ENCODE measurements at regions not wholly inside any gene's neighbourhood (a gene's known extent, or its start where the extent isn't known, plus 50 kb on each side); places are given as distances from the start of the nearest gene placed in this dataset.
"Not testable (repeated sequence)": the region's sequence is repeated elsewhere in the genome, so short reads cannot be mapped to it uniquely, and the experiment has no call there.

DNA sequence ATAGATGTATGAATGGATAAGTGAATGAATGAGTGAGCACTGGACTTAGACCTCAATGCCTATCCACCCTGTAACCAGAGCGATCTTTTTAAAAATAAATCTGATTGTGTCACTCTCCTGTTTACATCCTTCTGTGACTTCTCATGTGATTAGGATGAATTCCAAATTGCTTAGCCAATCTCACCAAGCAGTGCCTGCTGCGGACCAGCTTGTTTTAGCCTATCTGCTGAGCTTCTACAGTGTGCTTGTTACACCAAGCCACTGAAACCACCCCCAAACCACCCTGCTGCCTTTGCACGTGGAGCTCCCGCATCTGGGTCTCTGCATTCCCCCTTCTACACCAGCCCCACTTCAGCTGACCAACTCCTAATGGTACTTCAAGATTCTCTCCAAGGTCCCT, 265.4 kb downstream of the EN1 start:
- peaks cover 29% of the 10 kb centered on the region for H3K4me1 Mint-ChIP-seq
- no peaks in the 10 kb centered on the region for H3K36me3 Mint-ChIP-seq
- H3K9me3 Mint-ChIP-seq = no peaks in the 10 kb centered on the region
- H3K27ac Mint-ChIP-seq = no peak overlapping the region
- DNase-seq (ENCODE audit: low spot score in 2 of 2, unreplicated experiment in 2 of 2) = no peak
- TF ChIP-seq CTCF (IDR thresholded peaks at IDR 0.05; ENCODE audit: unreplicated experiment) = no peak
- H3K27me3 Mint-ChIP-seq (ENCODE audit: low read depth) = peaks cover 75% of the 10 kb centered on the region
- H3K4me3 Mint-ChIP-seq = no peak overlapping the region

DNA sequence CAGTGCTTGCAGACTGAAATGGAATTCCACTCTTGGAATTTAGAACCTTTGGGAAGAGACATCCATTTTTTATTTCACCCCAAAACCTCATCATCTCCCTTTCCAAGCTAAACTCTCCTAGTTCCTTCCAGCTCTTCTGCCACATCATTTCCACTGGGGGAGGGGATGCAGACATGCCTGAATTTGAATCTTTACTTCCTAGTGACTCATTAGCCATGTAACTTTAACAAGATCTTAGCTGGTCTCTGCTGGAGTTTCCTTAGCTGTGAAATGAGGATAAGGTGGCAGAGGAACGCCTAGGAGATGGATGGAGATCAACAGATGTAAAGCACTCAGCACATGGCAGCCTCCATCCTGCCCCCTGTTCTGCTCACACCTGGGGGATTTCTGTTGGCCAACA, 266.8 kb downstream of the EN1 start:
- peaks cover 43% of the 10 kb centered on the region for H3K4me1 Mint-ChIP-seq
- no peaks in the 10 kb centered on the region for H3K36me3 Mint-ChIP-seq
- no peak overlapping the region for H3K27ac Mint-ChIP-seq
- peaks cover 65% of the 10 kb centered on the region for H3K27me3 Mint-ChIP-seq (ENCODE audit: low read depth)
- no peaks in the 10 kb centered on the region for H3K9me3 Mint-ChIP-seq
- TF ChIP-seq CTCF (IDR thresholded peaks at IDR 0.05; ENCODE audit: unreplicated experiment) = no peak
- DNase-seq (ENCODE audit: low spot score in 2 of 2, unreplicated experiment in 2 of 2) = no peak
- H3K4me3 Mint-ChIP-seq = no peak overlapping the region

- Mint-ChIP-seq H3K9me3 (no peaks in the 10 kb centered on the region), H3K36me3 (no peaks in the 10 kb centered on the region), H3K27me3 (ENCODE audit: low read depth) (peaks cover 66% of the 10 kb centered on the region), H3K4me3 (no peak overlapping the region), H3K27ac (no peak overlapping the region), H3K4me1 (peaks cover 47% of the 10 kb centered on the region)
- no peak for TF ChIP-seq CTCF (IDR thresholded peaks at IDR 0.05; ENCODE audit: unreplicated experiment)
- DNase-seq (ENCODE audit: low spot score in 2 of 2, unreplicated experiment in 2 of 2) = no peak
These were observed 267.3 kb downstream of the EN1 start for GRCh38 chr2:118580107-118580506.

- H3K9me3 Mint-ChIP-seq = no peaks in the 10 kb centered on the region
- H3K4me3 Mint-ChIP-seq = no peak overlapping the region
- no peaks in the 10 kb centered on the region for H3K36me3 Mint-ChIP-seq
- no peak overlapping the region for H3K27ac Mint-ChIP-seq
- peaks cover 61% of the 10 kb centered on the region for H3K27me3 Mint-ChIP-seq (ENCODE audit: low read depth)
- no peak for DNase-seq (ENCODE audit: low spot score in 2 of 2, unreplicated experiment in 2 of 2)
- H3K4me1 Mint-ChIP-seq = peaks cover 45% of the 10 kb centered on the region
- TF ChIP-seq CTCF (IDR thresholded peaks at IDR 0.05; ENCODE audit: unreplicated experiment) = no peak
These were observed 270.2 kb downstream of the EN1 start for GRCh38 chr2:118577202-118577601.

DNA sequence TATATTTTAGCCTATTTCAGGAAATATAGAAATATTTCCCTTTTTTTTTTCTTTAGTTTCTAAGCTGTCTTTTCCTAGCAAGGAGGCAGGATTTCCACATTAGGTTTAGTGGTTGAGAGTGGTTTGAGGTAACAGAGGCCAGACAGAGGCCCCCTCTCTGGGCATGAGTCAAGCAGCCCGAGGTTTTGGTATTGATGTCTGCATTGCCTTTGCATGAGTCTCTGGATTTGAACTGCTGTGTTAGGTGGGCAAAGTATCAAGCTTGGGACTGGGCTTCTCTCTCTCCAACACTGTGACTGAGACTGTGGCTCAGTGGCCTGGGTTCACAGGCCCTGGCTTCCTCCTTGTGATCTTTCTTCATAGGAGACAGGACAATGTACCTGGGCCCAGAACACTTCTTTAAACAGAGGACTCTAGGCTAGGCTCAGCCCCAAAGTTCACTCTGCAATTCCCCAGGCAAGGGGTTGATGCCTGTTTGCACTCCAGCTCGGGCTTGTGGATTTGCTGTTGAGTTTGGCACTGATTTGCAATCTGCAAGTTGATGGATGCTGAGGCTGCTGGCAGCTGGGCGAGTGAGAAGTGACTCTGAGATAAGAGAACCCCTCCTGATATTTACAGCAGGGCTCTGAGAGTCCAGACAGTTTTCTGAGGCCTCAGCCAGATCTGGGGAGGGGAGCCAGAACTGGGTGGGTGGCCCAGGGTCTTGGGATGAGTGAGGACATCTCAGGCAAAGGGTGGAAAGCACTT, 271.2 kb downstream of the EN1 start:
- Mint-ChIP-seq H3K9me3 (no peaks in the 10 kb centered on the region), H3K4me1 (peaks cover 55% of the 10 kb centered on the region), H3K27ac (no peak overlapping the region), H3K27me3 (ENCODE audit: low read depth) (peaks cover 51% of the 10 kb centered on the region), H3K4me3 (no peak overlapping the region), H3K36me3 (no peaks in the 10 kb centered on the region)
- no peak for TF ChIP-seq CTCF (IDR thresholded peaks at IDR 0.05; ENCODE audit: unreplicated experiment)
- no peak for DNase-seq (ENCODE audit: low spot score in 2 of 2, unreplicated experiment in 2 of 2)

- H3K4me3 Mint-ChIP-seq; H3K36me3 Mint-ChIP-seq; H3K9me3 Mint-ChIP-seq; DNase-seq (ENCODE audit: low spot score in 2 of 2, unreplicated experiment in 2 of 2); H3K27ac Mint-ChIP-seq: not testable (repeated sequence)
- peaks cover 68% of the 10 kb centered on the region for H3K4me1 Mint-ChIP-seq
- H3K27me3 Mint-ChIP-seq (ENCODE audit: low read depth) = peaks cover 22% of the 10 kb centered on the region
These were observed 275.1 kb downstream of the EN1 start for GRCh38 chr2:118572380-118572779.

Data from mesothelial cell of epicardium (in vitro differentiated cells).